Vagina (tissue), 2 donors: ENCODE measurements at regions not wholly inside any gene's neighbourhood (a gene's known extent, or its start where the extent isn't known, plus 50 kb on each side); places are given as distances from the start of the nearest gene placed in this dataset.

Experiments used
- DNase-seq, 2 donors: peaks; one replicate each; pipeline ENCODE4 v3.0.0-alpha.2; 2017; ENCODE audit errors: extremely low spot score in 2 of 2
- H3K27ac ChIP-seq: fragments of 200-600 bp; sonication (generic); one replicate; pipeline ENCODE4 v1.5.1; 2019
- H3K27me3 ChIP-seq: fragments of 200-600 bp; sonication (generic); one replicate; pipeline ENCODE4 v1.5.1; 2019
- H3K36me3 ChIP-seq, 2 donors: fragments of 200-600 bp; sonication (generic); one replicate each; pipeline ENCODE4 v1.5.1; 2017 to 2019
- H3K4me1 ChIP-seq: fragments of 200-600 bp; sonication (generic); one replicate; pipeline ENCODE4 v1.5.1; 2019
- H3K4me3 ChIP-seq, 2 donors: fragments of 200-600 bp; sonication (generic); 1 replicate in 1 of 2; 2 replicates in 1 of 2; pipeline ENCODE4 v1.5.1; 2016 to 2019
- H3K9me3 ChIP-seq: fragments of 200-600 bp; sonication (generic); one replicate; pipeline ENCODE4 v1.5.1; 2019
- CTCF ChIP-seq, 3 experiments: fragments of 450-650 bp in 2 of 3; fragments of 200-600 bp in 1 of 3; sonication (generic) in 1 of 3; IDR thresholded peaks; one replicate each; pipeline ENCODE4 v1.5.1; 2017 to 2019; ENCODE audit warnings: antibody characterized with exemption in 3 of 3, mild to moderate bottlenecking in 2 of 3, moderate library complexity in 2 of 3
- POLR2A ChIP-seq, 2 donors: fragments of 450-650 bp; IDR thresholded peaks; one replicate each; pipeline ENCODE4 v1.6.1; 2017; ENCODE audit warnings: antibody characterized with exemption in 2 of 2, mild to moderate bottlenecking in 2 of 2, moderate library complexity in 2 of 2
- POLR2AphosphoS5 ChIP-seq, 2 donors: sonication (generic); formaldehyde crosslinking; IDR thresholded peaks; one replicate each; pipeline ENCODE4 v1.9.0; 2017; ENCODE audit warnings: antibody characterized with exemption in 2 of 2, mild to moderate bottlenecking in 2 of 2, low read depth in 1 of 2; ENCODE audit not compliant: insufficient read depth in 1 of 2
- intact Hi-C: fragments of 100-400 bp; cut with DNase I; formaldehyde crosslinking; loops from one replicate; pipeline ENCODE4 v1.15.1; 2023

- no peaks in the 10 kb centered on the region for H3K4me1 ChIP-seq
- H3K27me3 ChIP-seq, result no peaks in the 10 kb centered on the region
- H3K27ac ChIP-seq, result no peak overlapping the region
- intact Hi-C loops, result no loop called here
- H3K9me3 ChIP-seq, result no peaks in the 10 kb centered on the region
- no peak overlapping the region for H3K4me3 ChIP-seq
- DNase-seq, result no peak
- H3K36me3 ChIP-seq, result no peaks in the 10 kb centered on the region
- TF ChIP-seq POLR2A (IDR thresholded peaks at IDR 0.05) (no peak), CTCF (IDR thresholded peaks at IDR 0.05) (no peak), POLR2AphosphoS5 (IDR thresholded peaks at IDR 0.05; ENCODE audit: insufficient read depth in 1 of 2, low read depth in 1 of 2) (no peak)
Observed at GRCh38 chr1:221910222-221910621, 168.3 kb upstream of the DUSP10 start.

- no peak overlapping the region for H3K27ac ChIP-seq
- no peaks in the 10 kb centered on the region for H3K27me3 ChIP-seq
- H3K4me1 ChIP-seq, result no peaks in the 10 kb centered on the region
- intact Hi-C loops, result no loop called here
- DNase-seq, result no peak
- no peaks in the 10 kb centered on the region for H3K9me3 ChIP-seq
- TF ChIP-seq CTCF (IDR thresholded peaks at IDR 0.05) (no peak), POLR2A (IDR thresholded peaks at IDR 0.05) (no peak), POLR2AphosphoS5 (IDR thresholded peaks at IDR 0.05; ENCODE audit: insufficient read depth in 1 of 2, low read depth in 1 of 2) (no peak)
- H3K36me3 ChIP-seq, result no peaks in the 10 kb centered on the region
- H3K4me3 ChIP-seq, result no peak overlapping the region
Observed at GRCh38 chr1:221908573-221908972, 166.7 kb upstream of the DUSP10 start.

GRCh38 chr1:221907166-221907932, 165.5 kb upstream of the DUSP10 start:
- intact Hi-C loops, result no loop called here
- no peaks in the 10 kb centered on the region for H3K36me3 ChIP-seq

GRCh38 chr1:221905802-221906201, 163.9 kb upstream of the DUSP10 start:
- Histone ChIP-seq H3K36me3 (no peaks in the 10 kb centered on the region), H3K27me3 (no peaks in the 10 kb centered on the region), H3K9me3 (no peaks in the 10 kb centered on the region), H3K4me1 (no peaks in the 10 kb centered on the region), H3K27ac (no peak overlapping the region), H3K4me3 (no peak overlapping the region)
- intact Hi-C loops, result no loop called here
- DNase-seq, result no peak
- TF ChIP-seq CTCF (IDR thresholded peaks at IDR 0.05), result no peak
- TF ChIP-seq POLR2AphosphoS5 (IDR thresholded peaks at IDR 0.05; ENCODE audit: insufficient read depth in 1 of 2, low read depth in 1 of 2), result no peak
- TF ChIP-seq POLR2A (IDR thresholded peaks at IDR 0.05), result no peak

More at GRCh38 chr1:221907166-221907932, 165.5 kb upstream of the DUSP10 start:
- TF ChIP-seq POLR2AphosphoS5 (IDR thresholded peaks at IDR 0.05; ENCODE audit: insufficient read depth in 1 of 2, low read depth in 1 of 2) (no peak), CTCF (IDR thresholded peaks at IDR 0.05) (no peak), POLR2A (IDR thresholded peaks at IDR 0.05) (no peak)
- Histone ChIP-seq H3K9me3 (no peaks in the 10 kb centered on the region), H3K27ac (no peak overlapping the region), H3K27me3 (no peaks in the 10 kb centered on the region), H3K4me3 (no peak overlapping the region), H3K4me1 (no peaks in the 10 kb centered on the region)
- DNase-seq, result no peak

- Histone ChIP-seq H3K9me3 (no peaks in the 10 kb centered on the region), H3K27ac (no peak overlapping the region), H3K27me3 (no peaks in the 10 kb centered on the region), H3K4me3 (no peak overlapping the region), H3K36me3 (no peaks in the 10 kb centered on the region), H3K4me1 (no peaks in the 10 kb centered on the region)
- intact Hi-C loops, result no loop called here
- TF ChIP-seq POLR2A (IDR thresholded peaks at IDR 0.05) (no peak), CTCF (IDR thresholded peaks at IDR 0.05) (no peak), POLR2AphosphoS5 (IDR thresholded peaks at IDR 0.05; ENCODE audit: insufficient read depth in 1 of 2, low read depth in 1 of 2) (no peak)
- no peak for DNase-seq
Observed at GRCh38 chr1:221904319-221904718, 162.4 kb upstream of the DUSP10 start.
